CD8-positive, alpha-beta memory T cell (primary cell): ENCODE measurements at regions not wholly inside any gene's neighbourhood (a gene's known extent, or its start where the extent isn't known, plus 50 kb on each side); places are given as distances from the start of the nearest gene placed in this dataset.

ENCODE experiments used
- CTCF ChIA-PET: fragments of 350-600 bp; sonication (Branson Sonifier 250); formaldehyde crosslinking; loops from one replicate; lab custom pipeline; 2021; ENCODE audit warnings: antibody characterized with exemption; lab: Charles Lee
- POLR2A ChIA-PET: fragments of 350-600 bp; sonication (Branson Sonifier 250); formaldehyde crosslinking; loops from one replicate; lab custom pipeline; 2021; ENCODE audit warnings: antibody characterized with exemption; lab: Charles Lee
- DNase-seq, 5 donors: peaks; one replicate each; pipeline versions ENCODE4 v3.0.0 to v3.0.0-alpha.2; 2020 to 2022; ENCODE audit warnings: mixed read lengths in 1 of 5
- H3K27ac ChIP-seq: one replicate; pipeline ENCODE4 v1.7.0; 2013; ENCODE audit warnings: low read depth, mild to moderate bottlenecking, low read length, moderate library complexity
- H3K27me3 ChIP-seq: 2 replicates; pipeline ENCODE4 v1.7.0; 2013; ENCODE audit warnings: low read length, mild to moderate bottlenecking; ENCODE audit not compliant: insufficient read depth, poor library complexity, severe bottlenecking
- H3K36me3 ChIP-seq: 2 replicates; pipeline ENCODE4 v1.7.0; 2013; ENCODE audit warnings: mild to moderate bottlenecking, low read length, moderate library complexity; ENCODE audit not compliant: insufficient read depth
- H3K4me1 ChIP-seq: 2 replicates; pipeline ENCODE4 v1.7.0; 2013; ENCODE audit warnings: mild to moderate bottlenecking, low read length, moderate library complexity; ENCODE audit not compliant: insufficient read depth
- H3K4me3 ChIP-seq: 2 replicates; pipeline ENCODE4 v1.7.0; 2013; ENCODE audit warnings: mild to moderate bottlenecking, low read length
- H3K9me3 ChIP-seq: 2 replicates; pipeline ENCODE4 v1.7.0; 2013; ENCODE audit warnings: mild to moderate bottlenecking, low read length
- H3K27ac Mint-ChIP-seq, 8 donors: one replicate each; pipeline ENCODE4 v1.8.0; 2020 to 2021; ENCODE audit warnings: mixed read lengths in 8 of 8, mild to moderate bottlenecking in 6 of 8, inconsistent platforms in 3 of 8, moderate library complexity in 3 of 8
- H3K27me3 Mint-ChIP-seq, 2 donors: one replicate each; pipeline ENCODE4 v1.8.0; 2020 to 2021; ENCODE audit warnings: mixed read lengths in 2 of 2, mild to moderate bottlenecking in 1 of 2, moderate library complexity in 1 of 2
- H3K36me3 Mint-ChIP-seq, 3 donors: one replicate each; pipeline ENCODE4 v1.8.0; 2020 to 2021; ENCODE audit warnings: mixed read lengths in 3 of 3, inconsistent platforms in 1 of 3, mild to moderate bottlenecking in 1 of 3
- H3K4me1 Mint-ChIP-seq, 3 donors: one replicate each; pipeline ENCODE4 v1.8.0; 2020 to 2021; ENCODE audit warnings: mixed read lengths in 3 of 3, inconsistent platforms in 1 of 3, mild to moderate bottlenecking in 1 of 3
- H3K4me3 Mint-ChIP-seq, 7 donors: one replicate each; pipeline ENCODE4 v1.8.0; 2020 to 2021; ENCODE audit warnings: mixed read lengths in 7 of 7, mild to moderate bottlenecking in 6 of 7, moderate library complexity in 4 of 7, inconsistent platforms in 2 of 7
- H3K9me3 Mint-ChIP-seq, 5 donors: one replicate each; pipeline ENCODE4 v1.8.0; 2020 to 2022; ENCODE audit warnings: mixed read lengths in 5 of 5, mild to moderate bottlenecking in 3 of 5, moderate library complexity in 2 of 5, inconsistent platforms in 1 of 5

DNA sequence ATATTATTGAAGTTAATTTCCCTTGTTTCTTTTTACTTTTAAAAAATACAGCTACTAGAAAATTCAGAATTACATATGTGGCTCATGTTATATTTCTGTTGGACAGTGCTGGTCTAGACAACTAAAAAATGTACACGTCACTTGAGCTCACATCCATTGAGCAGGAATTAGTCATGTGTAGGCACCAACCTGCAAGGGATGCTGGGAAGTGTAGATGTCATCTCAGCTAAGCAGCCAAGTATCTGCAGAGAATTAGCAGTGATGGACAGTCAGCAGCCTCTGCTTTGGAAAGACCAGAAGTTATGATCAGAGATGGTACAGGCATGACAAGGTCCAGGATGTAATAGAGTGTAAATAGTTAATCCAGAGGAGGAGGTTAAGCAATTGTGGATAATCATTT is 87.1 kb upstream of the HS3ST2 start:
- H3K9me3 Mint-ChIP-seq, result no peaks in the 10 kb centered on the region
- ChIA-PET CTCF (no interaction called here), POLR2A (no interaction called here)
- Histone ChIP-seq H3K4me3 (no peak overlapping the region), H3K4me1 (no peaks in the 10 kb centered on the region), H3K9me3 (no peaks in the 10 kb centered on the region), H3K27me3 (no peaks in the 10 kb centered on the region), H3K27ac (no peak overlapping the region), H3K36me3 (no peaks in the 10 kb centered on the region)
- H3K27ac Mint-ChIP-seq, result no peak overlapping the region
- DNase-seq, result no peak
- no peaks in the 10 kb centered on the region for H3K4me1 Mint-ChIP-seq
- no peak overlapping the region for H3K4me3 Mint-ChIP-seq
- peaks cover 6 to 18% of the 10 kb centered on the region in 2 donors for H3K27me3 Mint-ChIP-seq
- no peaks in the 10 kb centered on the region for H3K36me3 Mint-ChIP-seq

DNA sequence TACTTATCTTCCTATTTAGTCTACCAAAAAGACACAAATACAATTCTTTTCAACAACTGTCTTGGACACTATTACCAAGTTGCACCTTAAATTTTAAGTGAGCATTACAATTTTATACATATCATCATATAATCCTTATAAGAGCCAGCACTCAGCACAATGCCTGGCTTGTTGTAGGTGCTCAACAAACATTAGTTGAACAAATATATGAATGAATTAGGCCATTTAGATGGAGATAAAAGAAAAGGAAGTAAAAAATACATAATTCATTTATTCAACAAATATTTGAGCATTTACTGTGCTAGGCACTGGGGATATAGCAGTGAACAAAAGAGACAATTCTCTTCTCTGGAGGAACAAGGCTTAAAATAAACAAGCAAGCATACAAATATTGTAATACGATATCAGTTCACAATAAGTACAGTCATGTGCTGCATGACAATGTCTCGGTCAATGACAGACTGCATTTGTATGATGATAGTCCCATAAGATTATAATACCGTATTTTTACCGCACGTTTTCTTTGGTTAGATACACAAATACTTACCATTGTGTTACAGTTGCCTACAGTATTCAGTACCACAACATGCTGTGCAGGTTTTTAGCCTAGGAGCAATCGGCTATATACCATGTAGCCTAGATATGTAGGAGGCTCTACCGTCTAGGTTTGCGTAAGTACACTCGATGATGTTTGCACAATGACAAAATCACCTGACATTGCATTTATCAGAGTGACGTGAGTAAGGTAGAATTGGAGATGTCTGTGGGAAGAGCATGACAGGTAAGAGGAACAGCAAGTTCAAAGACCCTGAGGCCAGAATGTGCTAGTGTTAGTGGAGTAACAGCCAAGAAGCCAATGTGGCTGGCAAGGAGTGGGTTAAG is 86.4 kb upstream of the HS3ST2 start:
- Mint-ChIP-seq H3K4me1 (no peaks in the 10 kb centered on the region), H3K36me3 (no peaks in the 10 kb centered on the region), H3K27me3 (peaks cover 6 to 18% of the 10 kb centered on the region in 2 donors), H3K4me3 (no peak overlapping the region), H3K9me3 (no peaks in the 10 kb centered on the region), H3K27ac (no peak overlapping the region)
- Histone ChIP-seq H3K9me3 (no peaks in the 10 kb centered on the region), H3K27ac (no peak overlapping the region), H3K36me3 (no peaks in the 10 kb centered on the region), H3K4me3 (no peak overlapping the region), H3K4me1 (no peaks in the 10 kb centered on the region), H3K27me3 (no peaks in the 10 kb centered on the region)
- no peak for DNase-seq
- ChIA-PET CTCF (no interaction called here), POLR2A (no interaction called here)

- no peaks in the 10 kb centered on the region for H3K36me3 ChIP-seq
- peaks cover 6 to 18% of the 10 kb centered on the region in 2 donors for H3K27me3 Mint-ChIP-seq
- H3K9me3 ChIP-seq, result no peaks in the 10 kb centered on the region
- H3K27ac ChIP-seq, result no peak overlapping the region
- H3K4me1 ChIP-seq, result no peaks in the 10 kb centered on the region
- CTCF ChIA-PET, result no interaction called here
- H3K4me3 ChIP-seq, result no peak overlapping the region
- POLR2A ChIA-PET, result no interaction called here
- no peak overlapping the region for H3K4me3 Mint-ChIP-seq
- no peaks in the 10 kb centered on the region for H3K4me1 Mint-ChIP-seq
- no peaks in the 10 kb centered on the region for H3K27me3 ChIP-seq
- no peaks in the 10 kb centered on the region for H3K36me3 Mint-ChIP-seq
- DNase-seq, result no peak
- no peaks in the 10 kb centered on the region for H3K9me3 Mint-ChIP-seq
- H3K27ac Mint-ChIP-seq, result no peak overlapping the region
These were observed 85.7 kb upstream of the HS3ST2 start for GRCh38 chr16:22728167-22728836.

GRCh38 chr16:22732400-22732799 is 81.6 kb upstream of the HS3ST2 start:
- H3K9me3 ChIP-seq, result no peaks in the 10 kb centered on the region
- Mint-ChIP-seq H3K36me3 (no peaks in the 10 kb centered on the region), H3K4me3 (no peak overlapping the region), H3K4me1 (no peaks in the 10 kb centered on the region), H3K27ac (no peak overlapping the region), H3K9me3 (no peaks in the 10 kb centered on the region), H3K27me3 (peaks cover 5 to 19% of the 10 kb centered on the region in 2 donors)
- H3K4me3 ChIP-seq, result no peak overlapping the region
- H3K27me3 ChIP-seq, result no peaks in the 10 kb centered on the region
- ChIA-PET POLR2A (no interaction called here), CTCF (no interaction called here)
- no peaks in the 10 kb centered on the region for H3K4me1 ChIP-seq
- no peak overlapping the region for H3K27ac ChIP-seq
- H3K36me3 ChIP-seq, result no peaks in the 10 kb centered on the region
- DNase-seq, result no peak

DNA sequence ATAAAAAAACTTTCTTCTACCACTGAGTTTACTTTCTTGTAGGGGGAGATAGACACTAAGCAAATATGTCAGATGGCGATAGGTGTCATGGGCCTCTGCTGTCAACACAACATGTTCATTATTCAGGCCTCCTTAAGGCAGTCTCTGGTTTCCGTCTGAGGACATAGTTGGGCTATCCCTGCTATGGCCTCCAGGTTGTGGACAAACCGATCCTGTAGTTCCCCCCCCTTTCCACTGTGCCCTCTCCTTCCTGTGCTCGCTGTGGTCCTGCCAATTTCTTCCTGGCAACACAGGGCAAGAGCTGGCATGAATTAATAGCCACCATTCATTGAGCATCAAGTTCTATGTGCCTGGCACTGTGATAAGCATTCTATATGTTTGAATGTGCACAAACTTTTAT is 81.0 kb upstream of the HS3ST2 start:
- Mint-ChIP-seq H3K27me3 (peaks cover 7 to 19% of the 10 kb centered on the region in 2 donors), H3K27ac (no peak overlapping the region), H3K36me3 (no peaks in the 10 kb centered on the region), H3K4me1 (no peaks in the 10 kb centered on the region), H3K9me3 (no peaks in the 10 kb centered on the region), H3K4me3 (no peak overlapping the region)
- Histone ChIP-seq H3K4me3 (no peak overlapping the region), H3K27ac (no peak overlapping the region), H3K4me1 (no peaks in the 10 kb centered on the region), H3K9me3 (no peaks in the 10 kb centered on the region), H3K27me3 (no peaks in the 10 kb centered on the region), H3K36me3 (no peaks in the 10 kb centered on the region)
- ChIA-PET POLR2A (no interaction called here), CTCF (no interaction called here)
- no peak for DNase-seq

- Histone ChIP-seq H3K27ac (no peak overlapping the region), H3K36me3 (no peaks in the 10 kb centered on the region), H3K4me1 (no peaks in the 10 kb centered on the region), H3K27me3 (no peaks in the 10 kb centered on the region), H3K9me3 (no peaks in the 10 kb centered on the region), H3K4me3 (no peak overlapping the region)
- POLR2A ChIA-PET, result no interaction called here
- Mint-ChIP-seq H3K27me3 (peaks cover 7 to 12% of the 10 kb centered on the region in 2 donors), H3K4me1 (no peaks in the 10 kb centered on the region), H3K4me3 (no peak overlapping the region), H3K27ac (no peak overlapping the region), H3K9me3 (no peaks in the 10 kb centered on the region), H3K36me3 (no peaks in the 10 kb centered on the region)
- no peak for DNase-seq
- CTCF ChIA-PET, result no interaction called here
These were observed 79.6 kb upstream of the HS3ST2 start for GRCh38 chr16:22734368-22734767.

DNA sequence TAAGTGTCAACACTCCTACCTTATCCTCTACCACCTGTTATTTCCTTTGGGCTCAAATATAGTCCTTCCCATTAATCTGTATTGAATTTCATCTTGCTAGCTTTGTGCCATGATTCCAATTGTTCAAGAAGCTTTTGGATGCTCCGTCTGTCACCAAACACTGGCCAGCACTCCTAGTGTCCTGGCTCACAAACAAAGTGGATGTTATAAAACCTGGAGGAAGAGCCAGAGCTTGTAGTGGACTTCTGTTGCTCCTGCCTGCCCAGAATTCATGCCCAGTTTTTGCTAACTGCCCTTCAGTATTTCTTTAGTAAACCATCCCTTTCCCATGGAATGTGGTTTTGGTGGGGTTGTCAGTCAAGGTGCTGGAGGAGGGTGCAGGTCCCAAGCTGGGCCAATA is 77.2 kb upstream of the HS3ST2 start:
- ChIA-PET CTCF (no interaction called here), POLR2A (no interaction called here)
- Mint-ChIP-seq H3K4me3 (no peak overlapping the region), H3K4me1 (no peaks in the 10 kb centered on the region), H3K9me3 (no peaks in the 10 kb centered on the region), H3K27ac (no peak overlapping the region), H3K36me3 (no peaks in the 10 kb centered on the region), H3K27me3 (peaks cover 6 to 20% of the 10 kb centered on the region in 2 donors)
- no peaks in the 10 kb centered on the region for H3K9me3 ChIP-seq
- no peaks in the 10 kb centered on the region for H3K4me1 ChIP-seq
- H3K27ac ChIP-seq, result no peak overlapping the region
- no peak overlapping the region for H3K4me3 ChIP-seq
- H3K27me3 ChIP-seq, result no peaks in the 10 kb centered on the region
- DNase-seq, result no peak
- H3K36me3 ChIP-seq, result no peaks in the 10 kb centered on the region

DNA sequence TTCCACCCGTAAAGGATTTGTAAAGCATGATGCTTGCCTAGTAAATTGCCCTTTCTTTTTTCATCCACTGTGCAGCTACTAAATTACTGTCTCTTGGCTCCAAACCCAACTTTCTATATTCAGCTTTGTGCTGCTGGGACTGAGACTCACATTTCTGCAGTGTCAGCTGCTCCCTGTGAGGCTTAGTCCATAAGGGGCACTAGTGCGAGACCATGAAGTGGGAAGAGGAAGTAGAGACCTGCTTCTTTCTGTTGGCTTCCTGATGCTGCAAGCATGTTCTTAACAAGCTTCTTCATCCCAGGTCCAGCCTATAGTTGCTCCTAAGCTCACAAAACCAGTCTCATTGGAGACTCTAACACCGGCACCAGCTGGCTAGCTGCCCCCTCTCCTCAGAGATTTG is 74.9 kb upstream of the HS3ST2 start:
- H3K9me3 Mint-ChIP-seq, result peaks cover 0 to 2% (median 0%) of the 10 kb centered on the region in 5 donors
- Histone ChIP-seq H3K27ac (no peak overlapping the region), H3K4me1 (no peaks in the 10 kb centered on the region), H3K27me3 (no peaks in the 10 kb centered on the region), H3K4me3 (no peak overlapping the region), H3K9me3 (no peaks in the 10 kb centered on the region), H3K36me3 (no peaks in the 10 kb centered on the region)
- H3K27ac Mint-ChIP-seq, result no peak overlapping the region
- no peak for DNase-seq
- CTCF ChIA-PET, result no interaction called here
- POLR2A ChIA-PET, result no interaction called here
- peaks cover 6 to 26% of the 10 kb centered on the region in 2 donors for H3K27me3 Mint-ChIP-seq
- no peaks in the 10 kb centered on the region for H3K4me1 Mint-ChIP-seq
- H3K4me3 Mint-ChIP-seq, result no peak overlapping the region
- no peaks in the 10 kb centered on the region for H3K36me3 Mint-ChIP-seq
